Activated CD8-positive, alpha-beta memory T cell treated with anti-CD3 and anti-CD28 coated beads, Interleukin-2, amount 50 U/mL, for 24 hours (primary cell): ENCODE measurements at regions not wholly inside any gene's neighbourhood (a gene's known extent, or its start where the extent isn't known, plus 50 kb on each side); places are given as distances from the start of the nearest gene placed in this dataset.

ENCODE experiments used
- DNase-seq: peaks from one replicate; pipeline ENCODE4 v3.0.0-alpha.2; 2020; ENCODE audit errors: extremely low read depth

DNA sequence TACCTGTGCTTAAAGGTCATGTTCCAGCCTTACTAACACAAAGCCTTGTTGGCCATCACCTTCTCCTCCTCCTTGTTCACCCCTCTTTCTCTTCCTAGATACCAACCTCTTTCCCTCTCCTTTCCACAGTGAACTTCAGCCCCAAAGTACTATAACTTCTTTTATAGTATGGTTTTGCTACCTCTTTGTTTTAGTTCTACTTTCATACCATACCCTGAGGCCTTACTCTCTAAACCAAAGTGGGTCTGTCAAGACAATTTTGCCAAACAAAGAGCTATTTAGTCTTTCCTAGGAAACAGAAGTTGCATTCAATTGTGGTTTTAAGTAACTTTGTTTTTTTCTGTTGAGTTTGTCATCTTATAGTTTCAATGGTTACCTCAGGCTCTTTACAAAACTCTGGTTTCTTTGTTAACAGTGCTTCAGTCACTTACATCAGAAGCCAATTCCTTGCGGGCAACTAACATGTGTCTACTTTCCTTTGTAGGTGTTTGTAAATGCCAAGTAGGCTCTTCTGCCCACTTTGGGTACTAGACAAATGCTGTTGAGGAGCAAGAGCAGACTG lies 623.9 kb upstream of the PKN2 start:
- DNase-seq, result no peak

DNA sequence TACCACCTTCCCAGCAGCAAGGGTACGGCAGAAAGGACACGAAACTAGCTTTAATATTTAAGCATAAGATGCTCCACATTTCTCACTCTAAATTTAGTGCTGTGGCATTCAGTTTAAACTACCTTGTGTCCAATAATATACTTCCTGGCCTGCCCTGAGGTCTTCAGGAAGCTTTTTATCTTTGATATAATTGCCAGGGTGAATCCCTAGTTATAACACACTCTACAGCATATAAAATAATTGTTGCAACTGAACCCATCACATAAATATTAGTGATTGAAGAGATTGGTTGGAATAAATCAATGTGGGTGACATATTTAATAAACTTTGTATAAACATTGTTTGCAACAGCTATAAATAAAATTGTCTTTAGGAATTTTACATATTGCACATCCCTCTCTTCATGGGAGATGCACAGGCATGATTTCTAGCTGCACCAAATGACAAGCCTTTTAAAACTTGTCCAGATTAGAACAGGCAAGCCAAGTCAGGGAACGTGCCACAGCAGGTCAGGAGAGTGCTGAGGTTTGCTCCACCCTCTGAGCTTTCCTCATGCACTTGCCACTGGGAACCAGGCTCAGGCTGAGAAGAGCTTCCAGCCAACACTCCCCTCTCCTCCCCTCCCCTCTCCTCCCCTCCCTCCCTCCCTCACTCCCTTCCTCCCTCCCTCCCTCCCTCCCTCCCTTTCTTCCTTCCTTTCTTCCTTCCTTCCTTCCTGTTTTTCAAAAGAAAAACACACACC lies 623.2 kb upstream of the PKN2 start:
- DNase-seq, result no peak

DNA sequence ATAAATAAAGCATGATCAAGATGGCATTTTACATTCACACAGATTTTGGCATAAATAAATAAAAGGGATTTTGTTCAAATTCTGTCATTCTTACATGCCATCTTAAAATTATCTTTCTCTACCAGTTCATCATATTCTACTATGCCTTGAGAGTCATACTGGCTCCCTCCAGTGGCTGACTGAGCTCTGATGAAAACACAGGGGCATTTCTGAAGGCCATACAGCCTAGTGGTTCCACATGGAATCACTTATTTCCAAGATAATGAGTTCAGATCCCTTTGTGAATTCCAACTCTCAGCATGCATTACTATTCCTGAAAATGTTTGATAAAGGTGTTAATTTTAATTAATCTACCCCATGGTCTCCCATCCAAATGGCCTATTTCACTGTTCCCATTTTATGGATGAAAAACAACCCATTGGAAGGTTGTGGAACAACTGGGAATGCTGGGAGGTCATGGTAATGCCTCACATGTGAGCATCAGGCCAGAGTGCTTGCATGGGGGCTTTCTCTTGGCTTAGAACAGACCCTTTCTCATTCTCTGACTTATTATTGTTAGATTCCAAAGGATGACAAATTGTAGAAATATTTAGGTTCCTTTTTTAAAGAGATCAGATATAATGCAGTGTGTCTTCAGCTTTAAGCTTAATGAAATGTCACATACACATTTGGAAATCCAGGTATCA lies 622.4 kb upstream of the PKN2 start:
- no peak for DNase-seq

DNA sequence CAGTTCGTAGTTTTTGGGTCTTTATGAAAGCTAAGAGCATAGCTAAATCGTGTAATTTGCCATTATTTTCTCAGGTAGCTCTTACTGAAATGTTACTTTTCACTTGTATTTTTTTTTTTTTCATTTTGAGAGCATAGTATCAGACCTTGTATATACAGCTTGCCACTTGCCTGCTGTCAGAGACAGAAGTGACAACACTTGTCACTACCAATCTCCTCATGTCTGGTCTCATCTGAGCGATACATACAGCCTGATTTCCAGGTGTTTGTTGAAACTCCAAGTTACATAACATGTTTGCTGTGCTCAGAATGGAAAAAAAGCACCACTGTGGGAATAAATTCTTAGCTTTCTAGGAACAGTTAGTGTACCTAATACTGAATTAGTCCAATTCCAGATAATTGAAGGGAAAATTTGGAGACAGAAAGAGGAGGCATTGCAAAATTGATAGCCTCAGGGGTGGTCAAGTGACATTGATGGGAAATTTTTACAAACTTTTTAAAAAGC lies 621.4 kb upstream of the PKN2 start:
- no peak for DNase-seq

DNA sequence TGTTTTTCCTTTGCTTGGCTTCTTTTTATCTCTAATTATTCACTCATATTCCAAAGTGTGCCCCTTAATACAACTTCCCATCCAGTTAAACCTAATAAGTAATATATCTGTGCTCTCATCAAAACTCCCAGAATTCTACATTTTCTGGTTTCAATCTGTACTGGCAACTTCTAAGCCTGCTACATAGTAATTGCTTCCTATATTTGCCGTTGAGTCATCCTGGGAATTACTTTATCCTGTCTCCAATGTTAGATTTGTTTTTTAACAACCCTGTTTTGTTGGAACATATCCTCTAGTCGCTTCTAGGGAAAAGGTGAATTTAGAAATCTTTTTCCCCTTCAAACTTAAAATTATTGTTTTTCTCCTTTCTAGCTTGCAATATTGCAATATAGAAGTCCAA lies 620.5 kb upstream of the PKN2 start:
- no peak for DNase-seq

DNA sequence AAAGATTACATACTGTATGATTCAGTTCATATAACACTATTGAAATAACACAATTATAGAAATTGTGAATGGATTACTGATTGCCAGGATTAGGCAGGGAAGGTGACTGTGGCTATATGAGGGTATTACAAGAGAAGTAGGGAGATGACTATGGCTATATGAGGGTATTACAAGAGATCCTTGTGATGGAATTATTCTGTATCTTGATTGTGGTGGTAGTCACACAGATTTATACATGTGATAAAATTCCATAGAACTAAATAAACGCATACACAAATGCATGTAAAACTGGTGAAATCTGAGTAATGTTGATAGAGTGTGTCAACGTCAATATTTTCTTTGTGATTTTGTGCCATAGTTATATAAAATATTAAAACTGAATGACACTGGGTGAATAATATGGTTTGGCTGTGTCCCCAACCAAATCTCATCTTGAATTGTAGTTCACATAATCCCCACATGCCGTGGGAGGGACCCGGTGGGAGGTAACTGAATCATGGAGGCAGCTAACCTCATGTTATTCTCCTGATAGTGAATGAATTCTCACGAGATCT lies 615.6 kb upstream of the PKN2 start:
- DNase-seq, result no peak

DNA sequence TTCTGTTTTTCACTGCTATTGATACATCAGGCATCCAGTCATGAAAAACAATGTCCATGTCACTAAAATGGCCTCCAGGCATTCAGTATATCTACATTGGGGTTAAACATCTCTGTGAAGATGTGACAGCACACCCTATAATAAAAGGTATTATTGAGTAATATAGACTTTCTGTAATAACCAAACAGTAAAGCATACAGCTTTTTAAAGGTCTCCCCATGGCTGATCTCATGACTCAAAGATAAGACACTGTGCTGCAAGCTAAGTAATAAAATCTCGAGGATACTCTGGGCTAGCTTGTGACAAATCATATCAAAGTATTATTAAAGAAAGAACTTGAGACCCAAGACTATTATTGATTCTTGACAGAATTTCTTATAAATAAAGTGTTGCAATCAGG lies 613.1 kb upstream of the PKN2 start:
- DNase-seq, result no peak

DNA sequence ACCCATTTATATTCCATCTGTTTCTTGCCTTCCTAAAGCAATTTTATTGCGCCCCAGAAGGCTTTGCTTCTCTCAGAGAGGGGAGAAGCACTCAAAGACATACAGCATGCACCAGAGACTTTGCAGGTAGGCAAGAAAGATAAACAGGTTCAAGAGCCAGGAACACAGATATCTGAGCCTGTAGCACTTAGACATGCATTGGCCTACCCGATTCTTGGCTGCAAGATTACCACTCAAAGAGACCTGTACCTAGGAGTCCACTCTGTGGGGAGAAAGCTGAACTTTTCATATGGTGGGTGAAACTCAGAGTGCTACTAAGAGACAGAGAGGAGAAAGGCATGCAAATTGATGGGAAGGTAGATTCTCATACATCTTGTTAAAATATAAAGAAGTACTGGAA lies 609.4 kb upstream of the PKN2 start:
- DNase-seq, result no peak

DNA sequence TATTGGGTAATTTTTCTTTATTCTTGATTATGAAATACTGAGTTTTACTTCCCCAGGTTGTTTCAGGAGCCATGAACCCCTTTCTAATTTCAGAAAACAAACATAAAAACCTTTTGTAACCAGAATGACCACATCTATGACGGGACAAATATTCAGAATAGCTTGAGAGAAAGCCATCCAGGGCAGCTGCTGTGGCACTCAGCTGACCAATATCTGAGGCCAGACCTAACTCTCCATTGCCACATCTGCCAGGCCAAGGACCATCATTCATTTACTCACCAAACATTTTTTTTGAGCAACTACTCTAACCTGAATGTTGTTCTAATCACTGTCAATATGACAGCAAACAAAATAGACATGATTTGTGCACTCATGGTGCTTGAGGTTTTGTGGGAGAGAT lies 608.3 kb upstream of the PKN2 start:
- no peak for DNase-seq

DNA sequence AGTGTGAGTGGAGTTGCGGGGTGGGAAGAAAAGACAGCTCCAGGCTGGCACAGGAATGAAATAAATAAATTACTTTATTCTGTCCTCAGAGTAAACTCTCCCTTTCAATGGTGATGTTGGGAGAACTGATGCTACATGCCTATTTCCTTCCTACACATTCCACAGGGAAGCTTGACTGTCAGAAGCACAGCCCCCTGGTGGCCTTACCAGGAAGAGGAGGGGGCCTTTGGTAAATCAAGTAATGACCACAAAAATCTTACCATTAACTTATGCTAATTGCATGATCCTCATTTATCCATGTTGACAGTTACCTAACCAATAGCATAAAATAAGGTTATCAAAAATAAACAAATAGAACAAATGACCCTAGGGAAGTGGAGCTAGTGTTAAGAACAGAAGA lies 605.0 kb upstream of the PKN2 start:
- no peak for DNase-seq

DNA sequence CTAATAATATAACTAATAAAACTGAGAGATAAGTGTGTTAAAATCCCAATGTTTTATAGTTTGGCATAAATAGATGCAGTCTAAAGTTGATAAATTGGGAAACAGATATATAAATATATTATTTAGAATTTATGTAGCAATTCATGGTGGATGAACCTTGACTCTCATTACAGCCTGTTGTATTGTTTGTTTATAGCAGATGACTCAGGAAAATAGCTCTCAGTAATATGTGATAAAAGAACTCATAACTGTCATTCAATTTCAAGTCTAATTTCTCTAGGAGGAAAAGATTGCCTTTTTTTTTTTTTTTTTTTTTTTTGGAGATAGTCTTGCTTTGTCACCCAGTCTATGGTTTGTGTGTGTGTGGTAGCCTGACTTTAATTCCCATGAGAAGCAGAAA lies 603.2 kb upstream of the PKN2 start:
- DNase-seq, result no peak

DNA sequence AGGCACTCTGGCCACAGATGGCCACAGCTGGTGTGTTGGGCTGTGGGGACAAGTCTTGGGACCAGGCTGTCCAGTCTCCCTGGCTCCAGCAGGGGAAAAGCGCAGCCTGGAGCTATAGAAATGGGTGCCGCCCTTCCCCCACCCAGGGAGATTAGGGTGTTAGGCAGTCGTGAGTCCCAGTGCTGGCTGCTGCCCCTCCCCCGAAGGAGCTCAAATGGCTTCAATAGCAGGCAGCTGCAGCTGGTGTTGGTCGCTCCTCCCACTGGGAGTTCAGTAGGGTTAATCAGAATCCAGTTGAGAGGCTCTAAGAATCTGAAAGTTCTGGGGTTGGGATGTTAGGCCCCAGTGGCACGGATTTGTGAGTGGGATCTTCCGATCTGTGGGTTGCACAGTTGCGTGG lies 595.6 kb upstream of the PKN2 start:
- no peak for DNase-seq

DNA sequence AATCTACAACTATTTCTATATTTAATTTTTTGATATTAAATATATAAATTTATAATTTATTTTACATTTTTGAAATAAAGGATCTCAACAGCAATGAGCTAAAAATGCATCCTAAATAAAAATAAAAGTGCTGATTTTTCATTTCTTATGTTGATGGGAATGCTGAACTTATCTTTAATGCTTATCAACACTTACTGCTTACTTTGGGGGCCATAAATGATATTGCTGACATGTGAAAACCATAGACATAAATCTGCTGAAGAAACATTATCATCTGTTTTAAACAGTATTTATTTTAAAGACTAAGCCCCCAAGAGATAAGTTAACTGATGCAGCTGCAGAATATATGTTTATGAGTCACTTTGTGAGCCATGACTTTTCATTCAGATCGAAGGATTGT lies 594.1 kb upstream of the PKN2 start:
- no peak for DNase-seq

DNA sequence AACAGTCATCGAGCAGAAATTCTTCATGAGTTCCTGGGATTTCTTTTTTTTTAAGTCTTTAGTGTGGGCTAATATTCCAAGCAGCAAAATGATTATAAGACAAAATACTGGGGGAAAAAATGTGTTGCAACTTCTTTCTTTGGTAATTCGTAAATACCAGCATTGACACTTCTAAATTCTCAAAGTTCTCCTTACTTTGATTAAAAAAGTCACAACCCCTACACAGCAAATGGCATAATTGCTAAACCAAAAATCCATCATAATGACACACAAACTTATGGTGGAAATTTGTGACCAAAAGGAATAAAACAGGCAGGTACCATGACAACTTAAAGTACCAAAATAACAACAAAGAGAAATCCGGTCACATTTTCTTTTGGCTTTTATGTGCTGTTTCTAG lies 585.2 kb upstream of the PKN2 start:
- DNase-seq, result no peak

DNA sequence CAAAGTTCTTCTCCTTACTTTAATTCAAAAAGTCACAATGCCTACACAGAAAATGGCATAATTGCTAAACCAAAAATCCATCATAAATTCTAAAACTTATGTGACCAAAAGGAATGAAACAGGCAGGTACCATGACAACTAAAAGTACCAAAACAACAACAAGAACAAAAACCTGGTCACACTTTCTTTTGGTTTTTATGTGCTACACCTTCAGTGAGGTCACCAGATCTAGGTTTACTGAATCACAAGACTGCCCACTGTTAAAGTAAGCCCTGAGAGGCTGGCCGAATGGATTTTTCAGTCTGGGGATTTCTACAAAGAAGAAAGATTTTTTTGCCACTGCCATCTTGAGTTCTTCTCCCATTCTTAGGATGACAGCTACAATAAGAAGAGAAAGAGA lies 583.0 kb upstream of the PKN2 start:
- no peak for DNase-seq

DNA sequence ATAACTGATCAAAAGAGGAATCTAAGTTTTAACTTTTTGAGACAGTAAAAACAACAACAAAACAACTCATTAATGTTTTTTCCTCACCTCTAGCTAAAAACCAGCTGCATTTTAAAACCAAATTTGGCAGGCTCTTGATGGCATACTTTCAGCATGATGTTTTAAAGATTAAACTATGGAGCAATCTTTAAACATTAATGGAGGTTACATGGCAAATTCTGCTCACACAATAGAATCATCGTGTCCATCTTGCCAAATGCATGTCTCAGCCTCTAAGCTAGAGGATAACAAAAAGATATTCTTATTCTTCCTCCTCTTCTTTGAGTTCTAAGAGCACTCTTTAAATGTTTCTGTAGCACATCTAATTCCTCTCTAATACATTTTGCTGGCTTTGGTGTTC lies 579.8 kb upstream of the PKN2 start:
- no peak for DNase-seq

DNA sequence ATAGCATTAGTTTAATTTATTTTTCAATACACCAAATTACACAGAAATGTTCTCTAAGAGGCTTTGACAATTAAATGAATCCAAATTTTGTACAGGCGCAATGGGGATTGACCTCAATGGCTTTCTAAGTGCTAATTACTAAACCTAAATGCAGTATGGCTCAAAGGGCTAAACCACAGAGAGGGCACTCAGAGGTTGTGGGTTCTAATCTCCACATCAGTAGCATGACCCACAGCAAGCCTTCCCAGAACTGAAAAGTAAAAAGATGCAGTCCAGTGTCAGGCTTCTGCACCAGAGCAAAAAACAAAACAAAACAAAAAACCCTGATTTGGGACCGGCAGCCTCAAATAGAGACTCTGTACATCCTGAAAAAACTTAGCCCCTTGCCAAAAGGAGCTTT lies 579.2 kb upstream of the PKN2 start:
- DNase-seq, result no peak

DNA sequence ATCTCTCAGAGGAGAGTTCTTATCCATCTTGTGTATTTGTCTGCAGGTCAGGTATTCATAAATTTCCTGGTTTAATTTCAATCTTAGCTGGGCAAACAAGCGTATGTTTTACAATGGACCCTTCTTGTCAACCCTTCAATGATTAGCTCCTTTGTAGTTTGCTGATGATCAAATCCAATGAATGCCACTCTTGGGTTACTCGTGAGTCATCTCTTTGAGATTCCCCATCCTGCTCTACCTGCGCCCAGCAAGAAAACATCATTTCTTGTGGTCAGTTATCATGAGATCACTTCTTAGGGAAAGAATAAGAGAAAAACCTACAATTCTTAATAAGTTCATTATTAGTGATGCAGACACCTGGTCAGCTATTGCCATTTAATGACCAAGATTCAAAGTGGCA lies 572.3 kb upstream of the PKN2 start:
- no peak for DNase-seq

DNA sequence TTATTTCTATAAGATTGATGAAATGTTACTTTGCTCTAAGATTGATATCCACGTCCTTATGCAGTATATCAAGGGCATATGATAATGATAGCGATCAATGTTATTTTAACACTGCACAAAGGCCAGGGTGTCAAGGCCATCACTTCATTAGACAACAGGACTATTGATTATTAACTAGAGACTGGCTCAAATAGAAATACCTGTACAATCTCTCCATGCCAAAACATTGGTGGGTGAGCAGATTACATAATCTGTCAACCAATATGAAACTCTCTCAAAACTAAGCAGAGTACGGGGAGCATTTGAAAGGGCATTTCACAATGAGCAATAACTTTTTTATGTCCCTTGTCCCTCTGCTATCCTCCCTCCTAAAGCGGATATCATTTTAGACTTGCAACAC lies 566.5 kb upstream of the PKN2 start:
- no peak for DNase-seq

DNA sequence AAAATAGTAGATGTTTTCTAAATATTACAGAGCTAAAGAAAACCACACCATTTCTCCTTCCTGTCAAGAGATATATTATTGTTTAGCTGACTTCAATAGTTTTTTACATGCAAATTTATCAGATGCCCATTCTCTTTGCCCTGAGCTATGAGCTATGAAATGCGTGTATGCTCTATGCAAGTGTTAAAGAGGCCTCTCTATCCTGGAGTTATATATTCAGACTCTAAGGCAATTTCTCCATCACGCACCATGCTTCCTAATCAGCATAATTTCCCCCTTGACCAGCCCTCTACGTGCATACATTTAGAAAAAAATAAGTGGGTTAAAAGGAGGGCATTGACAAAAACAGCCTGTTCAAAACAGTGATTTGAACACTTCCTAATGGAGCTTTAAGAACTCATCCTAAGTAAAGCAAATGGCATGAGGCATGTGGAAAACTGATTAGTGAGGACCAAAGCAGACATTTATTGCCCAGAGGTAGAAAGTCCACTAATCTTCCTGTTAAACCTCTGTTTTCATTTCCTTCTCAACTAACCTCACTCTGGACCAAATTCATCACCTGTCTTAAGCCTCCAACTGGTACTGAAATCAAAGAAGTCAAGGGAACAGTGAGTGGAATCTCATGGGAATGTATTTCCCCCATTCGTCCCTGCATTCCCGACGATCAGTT lies 565.8 kb upstream of the PKN2 start:
- no peak for DNase-seq

DNA sequence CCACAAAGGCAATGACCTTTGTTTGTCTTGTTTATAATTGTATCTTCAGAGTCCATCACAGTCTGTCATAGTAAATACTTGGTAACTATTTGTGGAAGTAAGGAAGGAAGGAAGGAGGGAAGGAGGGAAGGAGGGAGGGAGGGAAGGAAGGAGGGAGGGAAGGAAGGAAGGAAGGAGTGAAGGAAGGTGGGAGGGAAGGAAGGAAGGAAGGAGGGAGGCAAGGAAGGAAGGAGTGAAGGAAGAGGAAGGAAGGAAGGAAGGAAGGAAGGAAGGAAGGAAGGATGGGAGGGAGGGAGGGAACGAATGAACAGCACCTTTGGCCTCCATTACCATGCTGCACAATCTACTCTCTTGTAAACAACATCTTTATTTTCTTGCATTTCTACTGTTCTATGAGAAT lies 559.5 kb upstream of the PKN2 start:
- DNase-seq, result no peak

DNA sequence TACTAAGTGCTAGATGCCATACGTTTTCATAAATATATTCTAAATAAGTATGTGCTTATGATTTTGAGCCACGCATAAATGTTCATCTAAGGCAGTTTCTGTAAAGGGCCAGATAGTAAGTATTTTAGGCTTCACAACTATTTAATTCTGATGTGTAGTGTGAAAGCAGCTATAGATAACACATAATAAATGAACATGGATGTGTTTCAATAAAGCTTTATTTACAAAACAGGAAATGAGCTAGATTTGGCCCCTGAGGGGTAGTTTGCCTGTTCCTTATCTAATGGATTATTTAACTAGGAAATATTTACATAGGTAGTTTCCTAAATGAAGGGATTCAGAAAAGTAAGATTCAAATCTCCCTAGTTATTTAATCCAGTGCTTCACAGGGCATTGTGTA lies 557.6 kb upstream of the PKN2 start:
- DNase-seq, result no peak

DNA sequence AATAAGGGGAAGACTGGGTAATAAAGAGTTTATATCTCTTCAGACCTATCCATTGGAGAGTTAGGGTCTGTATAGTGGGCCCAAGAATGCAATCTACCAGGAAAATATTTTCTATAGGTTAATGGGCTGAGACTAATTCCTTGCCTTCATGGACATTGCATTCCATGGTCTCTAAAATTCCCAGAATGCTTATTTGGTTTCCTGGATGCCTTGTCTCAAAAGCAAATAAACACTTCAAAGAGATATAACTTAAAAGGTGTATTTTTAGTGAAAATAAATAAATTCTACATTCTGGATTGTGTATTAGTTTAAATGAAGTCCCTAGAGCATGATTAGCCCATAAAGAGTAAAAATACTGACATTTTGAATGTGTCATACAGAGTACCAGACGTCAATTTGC lies 550.1 kb upstream of the PKN2 start:
- no peak for DNase-seq
